Effector memory CD8-positive, alpha-beta T cell (primary cell): ENCODE measurements at regions not wholly inside any gene's neighbourhood (a gene's known extent, or its start where the extent isn't known, plus 50 kb on each side); places are given as distances from the start of the nearest gene placed in this dataset.

ENCODE experiments used
- ATAC-seq: fragments of 150-1000 bp; cut with Tn5 transposase; replicated peaks from 2 replicates; pipeline ENCODE4 v1.10.0; 2021; ENCODE audit warnings: mild to moderate bottlenecking, moderate library complexity
- DNase-seq, 3 experiments: peaks; one replicate each; pipeline ENCODE4 v3.0.0; 2021
- H3K27ac Mint-ChIP-seq, 2 donors: one replicate each; pipeline ENCODE4 v1.8.0; 2022; ENCODE audit warnings: mild to moderate bottlenecking in 2 of 2, mixed read lengths in 2 of 2, moderate library complexity in 2 of 2
- H3K27me3 Mint-ChIP-seq, 2 donors: one replicate each; pipeline ENCODE4 v1.8.0; 2022; ENCODE audit warnings: mixed read lengths in 2 of 2
- H3K36me3 Mint-ChIP-seq: one replicate; pipeline ENCODE4 v1.8.0; 2022; ENCODE audit warnings: mild to moderate bottlenecking, moderate library complexity, mixed read lengths; ENCODE audit not compliant: insufficient read depth
- H3K4me1 Mint-ChIP-seq, 2 donors: one replicate each; pipeline ENCODE4 v1.8.0; 2022; ENCODE audit warnings: low read depth in 2 of 2, mixed read lengths in 2 of 2
- H3K4me3 Mint-ChIP-seq, 2 donors: one replicate each; pipeline ENCODE4 v1.8.0; 2022; ENCODE audit warnings: mild to moderate bottlenecking in 2 of 2, mixed read lengths in 2 of 2, moderate library complexity in 2 of 2
- H3K9me3 Mint-ChIP-seq, 2 donors: one replicate each; pipeline ENCODE4 v1.8.0; 2022; ENCODE audit warnings: mixed read lengths in 2 of 2

GRCh38 chr6:63476302-63476701, 96.0 kb upstream of the LOC128125822 start:
- H3K36me3 Mint-ChIP-seq = peaks cover 3% of the 10 kb centered on the region
- DNase-seq (no peak), ATAC-seq (no peak)
- no peak overlapping the region for H3K4me3 Mint-ChIP-seq
- H3K27ac Mint-ChIP-seq = peak overlapping the region in 1 of 2 donors; percentile 27
- H3K4me1 Mint-ChIP-seq = peaks cover 0 to 2% of the 10 kb centered on the region in 2 donors
- no peaks in the 10 kb centered on the region for H3K27me3 Mint-ChIP-seq
- no peaks in the 10 kb centered on the region for H3K9me3 Mint-ChIP-seq

- Mint-ChIP-seq H3K27ac (no peak overlapping the region), H3K27me3 (no peaks in the 10 kb centered on the region), H3K36me3 (peaks cover 3% of the 10 kb centered on the region), H3K4me3 (no peak overlapping the region), H3K4me1 (peaks cover 0 to 2% of the 10 kb centered on the region in 2 donors), H3K9me3 (no peaks in the 10 kb centered on the region)
- ATAC-seq (no peak), DNase-seq (no peak)
These were observed 94.7 kb upstream of the LOC128125822 start for GRCh38 chr6:63477422-63478040.

GRCh38 chr6:63478734-63479133, 93.5 kb upstream of the LOC128125822 start:
- no peaks in the 10 kb centered on the region for H3K27me3 Mint-ChIP-seq
- H3K9me3 Mint-ChIP-seq = no peaks in the 10 kb centered on the region
- no peak overlapping the region for H3K27ac Mint-ChIP-seq
- H3K4me1 Mint-ChIP-seq = peaks cover 0 to 2% of the 10 kb centered on the region in 2 donors
- DNase-seq (no peak), ATAC-seq (no peak)
- peaks cover 3% of the 10 kb centered on the region for H3K36me3 Mint-ChIP-seq
- H3K4me3 Mint-ChIP-seq = no peak overlapping the region

- Mint-ChIP-seq H3K4me1 (no peaks in the 10 kb centered on the region), H3K27me3 (peaks cover 0 to 8% of the 10 kb centered on the region in 2 donors), H3K27ac (no peak overlapping the region)
These were observed 86.1 kb upstream of the LOC128125822 start for GRCh38 chr6:63486196-63486595.

GRCh38 chr6:63487103-63487813, 85.0 kb upstream of the LOC128125822 start:
- Mint-ChIP-seq H3K27me3 (peaks cover 0 to 10% of the 10 kb centered on the region in 2 donors), H3K4me3 (no peak overlapping the region), H3K27ac (no peak overlapping the region), H3K9me3 (no peaks in the 10 kb centered on the region), H3K36me3 (no peaks in the 10 kb centered on the region), H3K4me1 (no peaks in the 10 kb centered on the region)
- DNase-seq (no peak), ATAC-seq (no peak)

More at GRCh38 chr6:63486196-63486595, 86.1 kb upstream of the LOC128125822 start:
- Mint-ChIP-seq H3K36me3 (no peaks in the 10 kb centered on the region), H3K4me3 (no peak overlapping the region), H3K9me3 (no peaks in the 10 kb centered on the region)
- ATAC-seq (no peak), DNase-seq (no peak)

- no peak for ATAC-seq
- Mint-ChIP-seq H3K36me3 (no peaks in the 10 kb centered on the region), H3K9me3 (no peaks in the 10 kb centered on the region), H3K27ac (no peak overlapping the region), H3K4me3 (no peak overlapping the region), H3K27me3 (peaks cover 0 to 10% of the 10 kb centered on the region in 2 donors), H3K4me1 (no peaks in the 10 kb centered on the region)
- no peak for DNase-seq
These were observed 81.2 kb upstream of the LOC128125822 start for GRCh38 chr6:63491119-63491518.

- no peaks in the 10 kb centered on the region for H3K4me1 Mint-ChIP-seq
- no peak overlapping the region for H3K27ac Mint-ChIP-seq
- no peaks in the 10 kb centered on the region for H3K9me3 Mint-ChIP-seq
- no peak overlapping the region for H3K4me3 Mint-ChIP-seq
- no peak for DNase-seq
- H3K36me3 Mint-ChIP-seq = no peaks in the 10 kb centered on the region
- peaks cover 0 to 10% of the 10 kb centered on the region in 2 donors for H3K27me3 Mint-ChIP-seq
- ATAC-seq = no peak
These were observed 79.8 kb upstream of the LOC128125822 start for GRCh38 chr6:63492476-63492875.

- H3K9me3 Mint-ChIP-seq = no peaks in the 10 kb centered on the region
- no peak overlapping the region for H3K27ac Mint-ChIP-seq
- no peak for ATAC-seq
- H3K27me3 Mint-ChIP-seq = peaks cover 4 to 10% of the 10 kb centered on the region in 2 donors
- H3K36me3 Mint-ChIP-seq = no peaks in the 10 kb centered on the region
- H3K4me1 Mint-ChIP-seq = no peaks in the 10 kb centered on the region
- H3K4me3 Mint-ChIP-seq = no peak overlapping the region
- no peak for DNase-seq
These were observed 78.7 kb upstream of the LOC128125822 start for GRCh38 chr6:63493557-63493956.

- Mint-ChIP-seq H3K27ac (no peak overlapping the region), H3K27me3 (peaks cover 0 to 5% of the 10 kb centered on the region in 2 donors), H3K36me3 (no peaks in the 10 kb centered on the region), H3K9me3 (no peaks in the 10 kb centered on the region), H3K4me3 (no peak overlapping the region), H3K4me1 (no peaks in the 10 kb centered on the region)
- DNase-seq (no peak), ATAC-seq (no peak)
These were observed 75.9 kb upstream of the LOC128125822 start for GRCh38 chr6:63496361-63496804.

- H3K27ac Mint-ChIP-seq = no peak overlapping the region
- H3K36me3 Mint-ChIP-seq = no peaks in the 10 kb centered on the region
- H3K4me3 Mint-ChIP-seq = no peak overlapping the region
- H3K4me1 Mint-ChIP-seq = no peaks in the 10 kb centered on the region
- ATAC-seq (no peak), DNase-seq (no peak)
- no peaks in the 10 kb centered on the region for H3K9me3 Mint-ChIP-seq
- peaks cover 0 to 5% of the 10 kb centered on the region in 2 donors for H3K27me3 Mint-ChIP-seq
These were observed 70.1 kb upstream of the LOC128125822 start for GRCh38 chr6:63502156-63502555.

- DNase-seq = no peak
- no peak overlapping the region for H3K4me3 Mint-ChIP-seq
- H3K9me3 Mint-ChIP-seq = no peaks in the 10 kb centered on the region
- H3K4me1 Mint-ChIP-seq = no peaks in the 10 kb centered on the region
- H3K27ac Mint-ChIP-seq = no peak overlapping the region
- H3K27me3 Mint-ChIP-seq = peaks cover 0 to 4% of the 10 kb centered on the region in 2 donors
- no peaks in the 10 kb centered on the region for H3K36me3 Mint-ChIP-seq
- ATAC-seq = no peak
These were observed 69.1 kb upstream of the LOC128125822 start for GRCh38 chr6:63503199-63503598.

- H3K27me3 Mint-ChIP-seq = no peaks in the 10 kb centered on the region
- ATAC-seq = no peak
- DNase-seq = no peak
- H3K36me3 Mint-ChIP-seq = no peaks in the 10 kb centered on the region
- H3K4me1 Mint-ChIP-seq = no peaks in the 10 kb centered on the region
- no peaks in the 10 kb centered on the region for H3K9me3 Mint-ChIP-seq
- H3K27ac Mint-ChIP-seq = no peak overlapping the region
- H3K4me3 Mint-ChIP-seq = no peak overlapping the region
These were observed 67.4 kb upstream of the LOC128125822 start for GRCh38 chr6:63504777-63505384.

GRCh38 chr6:63507096-63507495, 65.2 kb upstream of the LOC128125822 start:
- H3K36me3 Mint-ChIP-seq = no peaks in the 10 kb centered on the region
- ATAC-seq = no peak
- no peak for DNase-seq

More at GRCh38 chr6:63507096-63507495, 65.2 kb upstream of the LOC128125822 start:
- Mint-ChIP-seq H3K4me3 (no peak overlapping the region), H3K27ac (no peak overlapping the region), H3K4me1 (no peaks in the 10 kb centered on the region), H3K27me3 (no peaks in the 10 kb centered on the region), H3K9me3 (no peaks in the 10 kb centered on the region)
